GM19455 (cell line): ENCODE measurements at regions not wholly inside any gene's neighbourhood (a gene's known extent, or its start where the extent isn't known, plus 50 kb on each side); places are given as distances from the start of the nearest gene placed in this dataset.

Experiments used
- ATAC-seq: cut with Tn5 transposase; IDR thresholded peaks from one replicate; pipeline ENCODE4 v1.9.1; 2021; ENCODE audit not compliant: unreplicated experiment

GRCh38 chr6:148652205-148652604 lies 94.6 kb upstream of the UST start:
- no peak for ATAC-seq

- ATAC-seq: no peak
Observed at GRCh38 chr6:148653138-148653776, 93.6 kb upstream of the UST start.

- ATAC-seq: no peak
Observed at GRCh38 chr6:148657048-148657447, 89.8 kb upstream of the UST start.

- ATAC-seq: no peak
Observed at GRCh38 chr6:148658681-148659430, 88.0 kb upstream of the UST start.

- no peak for ATAC-seq
Observed at GRCh38 chr6:148667395-148667794, 79.4 kb upstream of the UST start.

GRCh38 chr6:148671085-148671484 lies 75.7 kb upstream of the UST start:
- no peak for ATAC-seq

GRCh38 chr6:148671952-148672351 lies 74.9 kb upstream of the UST start:
- ATAC-seq: no peak

GRCh38 chr6:148674306-148674705 lies 72.5 kb upstream of the UST start:
- no peak for ATAC-seq

- peak; percentile 89 for ATAC-seq
Observed at GRCh38 chr6:148677594-148678476, 69.0 kb upstream of the UST start.

- no peak for ATAC-seq
Observed at GRCh38 chr6:148678682-148679081, 68.1 kb upstream of the UST start.

GRCh38 chr6:148681666-148682065 lies 65.2 kb upstream of the UST start:
- no peak for ATAC-seq

GRCh38 chr6:148682252-148682651 lies 64.6 kb upstream of the UST start:
- ATAC-seq: no peak

- no peak for ATAC-seq
Observed at GRCh38 chr6:148682990-148683389, 63.8 kb upstream of the UST start.

GRCh38 chr6:148689168-148689567 lies 57.7 kb upstream of the UST start:
- no peak for ATAC-seq

- no peak for ATAC-seq
Observed at GRCh38 chr6:148693882-148694484, 52.8 kb upstream of the UST start.
